ENCODE measurements at regions not wholly inside any gene's neighbourhood (a gene's known extent, or its start where the extent isn't known, plus 50 kb on each side); places are given as distances from the start of the nearest gene placed in this dataset.

- TF ChIP-seq POLR2A (IDR thresholded peaks at IDR 0.05), result no peak
- no peak for TF ChIP-seq CTCF (IDR thresholded peaks at IDR 0.05)
These were observed 866.7 kb upstream of the TMEM132C start for GRCh38 chr12:127400221-127400620.
